Esophagus mucosa (tissue), 1 donor: ENCODE measurements at regions not wholly inside any gene's neighbourhood (a gene's known extent, or its start where the extent isn't known, plus 50 kb on each side); places are given as distances from the start of the nearest gene placed in this dataset.

Source experiments
- ATAC-seq: fragments of 200-7000 bp; cut with Tn5 transposase; one replicate; pipeline ENCODE4 v1.9.1; 2020
- donor health status: DM: yes; HTN: yes; CAD: no.

- no peak for ATAC-seq
Measured at GRCh38 chr10:4525103-4525502, 300.9 kb upstream of the AKR1E2 start.

- no peak for ATAC-seq
Measured at GRCh38 chr10:4522296-4523000, 303.6 kb upstream of the AKR1E2 start.

- no peak for ATAC-seq
Measured at GRCh38 chr10:4519658-4520402, 306.2 kb upstream of the AKR1E2 start.

GRCh38 chr10:4517746-4518145 is 308.3 kb upstream of the AKR1E2 start:
- no peak for ATAC-seq

- no peak for ATAC-seq
Measured at GRCh38 chr10:4515721-4516120, 310.3 kb upstream of the AKR1E2 start.

- ATAC-seq = no peak
Measured at GRCh38 chr10:4514445-4515108, 311.4 kb upstream of the AKR1E2 start.

- peak; percentile 67 for ATAC-seq
Measured at GRCh38 chr10:4512671-4513240, 313.3 kb upstream of the AKR1E2 start.

- ATAC-seq = no peak
Measured at GRCh38 chr10:4512196-4512595, 313.8 kb upstream of the AKR1E2 start.

GRCh38 chr10:4511509-4511908 is 314.5 kb upstream of the AKR1E2 start:
- ATAC-seq = no peak

GRCh38 chr10:4509405-4509804 is 316.6 kb upstream of the AKR1E2 start:
- no peak for ATAC-seq

- ATAC-seq = no peak
Measured at GRCh38 chr10:4506095-4506494, 319.9 kb upstream of the AKR1E2 start.

GRCh38 chr10:4504550-4504949 is 321.5 kb upstream of the AKR1E2 start:
- no peak for ATAC-seq

GRCh38 chr10:4503076-4503475 is 322.9 kb upstream of the AKR1E2 start:
- ATAC-seq = no peak

GRCh38 chr10:4501306-4501705 is 324.7 kb upstream of the AKR1E2 start:
- no peak for ATAC-seq

- ATAC-seq = no peak
Measured at GRCh38 chr10:4498711-4499251, 327.2 kb upstream of the AKR1E2 start.

- no peak for ATAC-seq
Measured at GRCh38 chr10:4494551-4494950, 331.5 kb upstream of the AKR1E2 start.

GRCh38 chr10:4492202-4492601 is 333.8 kb upstream of the AKR1E2 start:
- ATAC-seq = no peak

GRCh38 chr10:4488904-4489303 is 337.1 kb upstream of the AKR1E2 start:
- no peak for ATAC-seq

GRCh38 chr10:4485636-4486035 is 340.4 kb upstream of the AKR1E2 start:
- no peak for ATAC-seq

- ATAC-seq = no peak
Measured at GRCh38 chr10:4483811-4484210, 342.2 kb upstream of the AKR1E2 start.

- ATAC-seq = no peak
Measured at GRCh38 chr10:4482659-4483058, 343.3 kb upstream of the AKR1E2 start.

GRCh38 chr10:4481192-4481591 is 344.8 kb upstream of the AKR1E2 start:
- no peak for ATAC-seq

GRCh38 chr10:4479342-4479741 is 346.7 kb upstream of the AKR1E2 start:
- ATAC-seq = no peak
